ENCODE measurements at regions not wholly inside any gene's neighbourhood (a gene's known extent, or its start where the extent isn't known, plus 50 kb on each side); places are given as distances from the start of the nearest gene placed in this dataset.

- Mint-ChIP-seq H3K36me3 (peaks cover 0 to 7% (median 0%) of the 10 kb centered on the region in 3 donors), H3K9me3 (peaks cover 0 to 10% (median 2%) of the 10 kb centered on the region in 9 donors), H3K27me3 (peaks cover 0 to 8% (median 2%) of the 10 kb centered on the region in 5 donors), H3K4me3 (no peak overlapping the region), H3K27ac (no peak overlapping the region), H3K4me1 (peaks cover 0 to 3% (median 0%) of the 10 kb centered on the region in 4 donors)
- POLR2A ChIA-PET, result no interaction called here
- no peak for DNase-seq
- ATAC-seq, result no peak
Observed at GRCh38 chr9:1320051-1320557, 269.9 kb downstream of the DMRT2 start.

GRCh38 chr9:1320607-1321195, 270.5 kb downstream of the DMRT2 start:
- peaks cover 0 to 8% (median 2%) of the 10 kb centered on the region in 5 donors for H3K27me3 Mint-ChIP-seq
- DNase-seq (no peak), ATAC-seq (no peak)
- H3K9me3 Mint-ChIP-seq, result peaks cover 0 to 10% (median 2%) of the 10 kb centered on the region in 9 donors
- peaks cover 0 to 7% (median 0%) of the 10 kb centered on the region in 3 donors for H3K36me3 Mint-ChIP-seq
- H3K27ac Mint-ChIP-seq, result no peak overlapping the region
- H3K4me3 Mint-ChIP-seq, result no peak overlapping the region
- POLR2A ChIA-PET, result no interaction called here
- peaks cover 0 to 3% (median 0%) of the 10 kb centered on the region in 4 donors for H3K4me1 Mint-ChIP-seq

GRCh38 chr9:1327467-1327866, 277.3 kb downstream of the DMRT2 start:
- no peaks in the 10 kb centered on the region for H3K9me3 Mint-ChIP-seq
- no peak overlapping the region for H3K4me3 Mint-ChIP-seq
- ATAC-seq (no peak), DNase-seq (no peak)
- H3K4me1 Mint-ChIP-seq, result no peaks in the 10 kb centered on the region
- POLR2A ChIA-PET, result interaction anchor here (0.6 kb wide), 1 partner anchor 89 kb away, joined by 3 read pairs; no protein-coding TSS in a partner anchor
- H3K27ac Mint-ChIP-seq, result no peak overlapping the region
- H3K27me3 Mint-ChIP-seq, result peaks cover 0 to 8% (median 3%) of the 10 kb centered on the region in 5 donors
- no peaks in the 10 kb centered on the region for H3K36me3 Mint-ChIP-seq

- Mint-ChIP-seq H3K4me3 (no peak overlapping the region), H3K4me1 (no peaks in the 10 kb centered on the region), H3K9me3 (no peaks in the 10 kb centered on the region), H3K27me3 (peaks cover 0 to 5% (median 3%) of the 10 kb centered on the region in 5 donors), H3K36me3 (no peaks in the 10 kb centered on the region), H3K27ac (no peak overlapping the region)
- no peak for ATAC-seq
- DNase-seq, result no peak
- POLR2A ChIA-PET, result no interaction called here
Observed at GRCh38 chr9:1328341-1328740, 278.2 kb downstream of the DMRT2 start.

GRCh38 chr9:1331546-1332038, 281.4 kb downstream of the DMRT2 start:
- ATAC-seq (no peak), DNase-seq (no peak)
- Mint-ChIP-seq H3K36me3 (no peaks in the 10 kb centered on the region), H3K27ac (no peak overlapping the region), H3K4me1 (no peaks in the 10 kb centered on the region), H3K9me3 (peaks cover 0 to 2% (median 0%) of the 10 kb centered on the region in 9 donors), H3K27me3 (peaks cover 2 to 14% (median 3%) of the 10 kb centered on the region in 5 donors), H3K4me3 (no peak overlapping the region)
- POLR2A ChIA-PET, result no interaction called here

GRCh38 chr9:1332156-1332555, 282.0 kb downstream of the DMRT2 start:
- ATAC-seq, result no peak
- Mint-ChIP-seq H3K4me1 (no peaks in the 10 kb centered on the region), H3K4me3 (no peak overlapping the region), H3K27me3 (peaks cover 2 to 14% (median 3%) of the 10 kb centered on the region in 5 donors), H3K36me3 (no peaks in the 10 kb centered on the region), H3K27ac (no peak overlapping the region), H3K9me3 (peaks cover 0 to 2% (median 0%) of the 10 kb centered on the region in 9 donors)
- POLR2A ChIA-PET, result no interaction called here
- no peak for DNase-seq

- Mint-ChIP-seq H3K27me3 (peaks cover 0 to 14% (median 2%) of the 10 kb centered on the region in 5 donors), H3K36me3 (peaks cover 0 to 6% (median 0%) of the 10 kb centered on the region in 3 donors), H3K9me3 (peaks cover 0 to 11% (median 0%) of the 10 kb centered on the region in 9 donors), H3K4me1 (no peaks in the 10 kb centered on the region), H3K27ac (no peak overlapping the region), H3K4me3 (no peak overlapping the region)
- POLR2A ChIA-PET, result no interaction called here
- DNase-seq (no peak), ATAC-seq (no peak)
Observed at GRCh38 chr9:1335174-1335573, 285.0 kb downstream of the DMRT2 start.

GRCh38 chr9:1337169-1337568, 287.0 kb downstream of the DMRT2 start:
- Mint-ChIP-seq H3K4me1 (no peaks in the 10 kb centered on the region), H3K36me3 (peaks cover 0 to 9% (median 0%) of the 10 kb centered on the region in 3 donors), H3K27me3 (peaks cover 0 to 14% (median 5%) of the 10 kb centered on the region in 5 donors), H3K27ac (no peak overlapping the region), H3K9me3 (peaks cover 0 to 14% (median 0%) of the 10 kb centered on the region in 9 donors), H3K4me3 (no peak overlapping the region)
- DNase-seq (no peak), ATAC-seq (no peak)
- POLR2A ChIA-PET, result no interaction called here

GRCh38 chr9:1340390-1340789, 290.2 kb downstream of the DMRT2 start:
- peaks cover 0 to 5% (median under 1%) of the 10 kb centered on the region in 5 donors for H3K27me3 Mint-ChIP-seq
- H3K36me3 Mint-ChIP-seq, result peaks cover 0 to 9% (median 0%) of the 10 kb centered on the region in 3 donors
- no peak for ATAC-seq
- DNase-seq, result no peak
- peaks cover 0 to 14% (median 12%) of the 10 kb centered on the region in 9 donors for H3K9me3 Mint-ChIP-seq
- H3K4me3 Mint-ChIP-seq, result no peak overlapping the region
- POLR2A ChIA-PET, result no interaction called here
- no peaks in the 10 kb centered on the region for H3K4me1 Mint-ChIP-seq
- H3K27ac Mint-ChIP-seq, result no peak overlapping the region

- POLR2A ChIA-PET, result no interaction called here
- H3K27me3 Mint-ChIP-seq, result peaks cover 0 to 23% (median 2%) of the 10 kb centered on the region in 5 donors
- H3K4me1 Mint-ChIP-seq, result no peaks in the 10 kb centered on the region
- ATAC-seq (no peak), DNase-seq (no peak)
- H3K36me3 Mint-ChIP-seq, result no peaks in the 10 kb centered on the region
- H3K4me3 Mint-ChIP-seq, result no peak overlapping the region
- peaks cover 0 to 9% (median 0%) of the 10 kb centered on the region in 9 donors for H3K9me3 Mint-ChIP-seq
- no peak overlapping the region for H3K27ac Mint-ChIP-seq
Observed at GRCh38 chr9:1353291-1353690, 303.1 kb downstream of the DMRT2 start.

- ATAC-seq (no peak), DNase-seq (no peak)
- Mint-ChIP-seq H3K36me3 (no peaks in the 10 kb centered on the region), H3K4me1 (no peaks in the 10 kb centered on the region), H3K9me3 (peaks cover 0 to 9% (median 0%) of the 10 kb centered on the region in 9 donors), H3K27me3 (peaks cover 0 to 27% (median 2%) of the 10 kb centered on the region in 5 donors), H3K4me3 (no peak overlapping the region), H3K27ac (no peak overlapping the region)
- POLR2A ChIA-PET, result no interaction called here
Observed at GRCh38 chr9:1354086-1354485, 303.9 kb downstream of the DMRT2 start.

GRCh38 chr9:1354606-1355005, 304.4 kb downstream of the DMRT2 start:
- ATAC-seq (no peak), DNase-seq (no peak)
- Mint-ChIP-seq H3K9me3 (peaks cover 0 to 9% (median 0%) of the 10 kb centered on the region in 9 donors), H3K36me3 (no peaks in the 10 kb centered on the region), H3K27ac (no peak overlapping the region), H3K4me3 (no peak overlapping the region), H3K4me1 (no peaks in the 10 kb centered on the region), H3K27me3 (peaks cover 0 to 27% (median 2%) of the 10 kb centered on the region in 5 donors)
- POLR2A ChIA-PET, result no interaction called here

GRCh38 chr9:1355656-1356055, 305.5 kb downstream of the DMRT2 start:
- Mint-ChIP-seq H3K9me3 (peaks cover 0 to 9% (median 0%) of the 10 kb centered on the region in 9 donors), H3K27me3 (peaks cover 0 to 27% (median 2%) of the 10 kb centered on the region in 5 donors), H3K4me3 (no peak overlapping the region), H3K4me1 (no peaks in the 10 kb centered on the region), H3K27ac (no peak overlapping the region), H3K36me3 (no peaks in the 10 kb centered on the region)
- ATAC-seq (no peak), DNase-seq (no peak)
- POLR2A ChIA-PET, result no interaction called here

Data from naive thymus-derived CD8-positive, alpha-beta T cell (primary cell).